Heart right ventricle (tissue), 16 donors: ENCODE measurements at regions not wholly inside any gene's neighbourhood (a gene's known extent, or its start where the extent isn't known, plus 50 kb on each side); places are given as distances from the start of the nearest gene placed in this dataset.

Experiments
- ATAC-seq, 8 donors: fragments of 200-7000 bp; cut with Tn5 transposase; one replicate each; pipeline ENCODE4 v1.9.1; 2020; ENCODE audit warnings: mild to moderate bottlenecking in 8 of 8, moderate library complexity in 8 of 8, moderate number of reproducible peaks in 1 of 8
- DNase-seq, 2 donors: peaks; one replicate each; pipeline ENCODE4 v3.0.0-alpha.2; 2020
- H3K27ac ChIP-seq, 10 donors: fragments of 200-600 bp; sonication (generic) in 2 of 10; one replicate each; pipeline versions ENCODE4 v1.5.0 to v1.8.0; 2020 to 2022; ENCODE audit warnings: mild to moderate bottlenecking in 3 of 10
- H3K27me3 ChIP-seq, 7 donors: fragments of 200-600 bp; one replicate each; pipeline ENCODE4 v1.8.0; 2021 to 2022; ENCODE audit warnings: mild to moderate bottlenecking in 2 of 7
- H3K36me3 ChIP-seq, 9 donors: fragments of 200-600 bp; sonication (generic) in 1 of 9; one replicate each; pipeline versions ENCODE4 v1.5.0 to v1.8.0; 2020 to 2022; ENCODE audit warnings: mild to moderate bottlenecking in 2 of 9
- H3K4me1 ChIP-seq, 9 donors: fragments of 200-600 bp; sonication (generic) in 1 of 9; one replicate each; pipeline versions ENCODE4 v1.5.0 to v1.8.0; 2020 to 2022; ENCODE audit warnings: mild to moderate bottlenecking in 4 of 9
- H3K4me3 ChIP-seq, 10 donors: fragments of 200-600 bp; sonication (generic) in 2 of 10; one replicate each; pipeline versions ENCODE4 v1.5.0 to v1.8.0; 2020 to 2022; ENCODE audit warnings: mild to moderate bottlenecking in 7 of 10, moderate library complexity in 2 of 10
- H3K9me3 ChIP-seq, 11 donors: fragments of 200-600 bp in 10 of 11; sonication (generic) in 2 of 11; one replicate each; pipeline versions ENCODE4 v1.5.0 to v1.8.0; 2013 to 2022; ENCODE audit warnings: mild to moderate bottlenecking in 2 of 11, control low read depth in 1 of 11, moderate library complexity in 1 of 11
- WGBS, 2 donors: extraction: QIAGEN DNeasy Blood & Tissue Kit; methylation state at CpG; one replicate each; pipeline ENCODE4 v1.1.7; 2013; ENCODE audit warnings: inconsistent platforms in 1 of 2; 5-methylcytosine and 5-hydroxymethylcytosine counted together
- intact Hi-C, 10 donors: fragments of 100-400 bp; cut with DNase I; formaldehyde crosslinking; loops; one replicate each; pipeline versions ENCODE4 v1.11.1 to v1.14.2; 2022
- TF ChIP-seq, protein P1 (sequence below), 9 donors: fragments of 200-600 bp; sonication (generic) in 2 of 9; IDR thresholded peaks; one replicate each; pipeline versions ENCODE4 v1.5.0 to v1.8.0; 2021 to 2022; ENCODE audit warnings: antibody characterized with exemption in 9 of 9, mild to moderate bottlenecking in 5 of 9, moderate library complexity in 1 of 9
- donor health status: Arrhythmogenic right ventricular cardiomyopathy.
- donor health status: ischemic (EF 13 %, LVEDD 7.1; RV severe dilation, severe dysfunction).
- donor health status: healthy with polysubstance abuse.
- donor health status: DM: no; HTN: yes; CAD: no.
- donor health status: DM: no; HTN: no; CAD: no.
- donor health status: ischemic (EF 25% LVEDD 6.9; RV normal size, moderate dysfunction).
- donor health status: ischemic (EF 25% LVEDD 5.7; RV mildly dilated, moderate dysfunction).
- donor health status: healthy.
- donor health status: DM: yes; HTN: yes; CAD: no.
- donor health status: Ischemic cardiomyopathy.
- donor health status: ischemic (EF 35%, LVEDD 5.7; RV mildly dilated, moderate dysfunction).
- donor health status: nonischemic (EF 11% LVEDD 7.7; RV severe dilation, severe dysfunction).
- donor health status: DM: yes; HTN: yes; CAD: no.
- donor health status: PGD.
- donor health status: ischemic (EF 29% LVEDD 5.4; RV normal size, mild dysfunction).
- donor health status: nonischemic (EF 23%, LVEDD 6.1; RV moderate dilation, normal function).

DNA sequence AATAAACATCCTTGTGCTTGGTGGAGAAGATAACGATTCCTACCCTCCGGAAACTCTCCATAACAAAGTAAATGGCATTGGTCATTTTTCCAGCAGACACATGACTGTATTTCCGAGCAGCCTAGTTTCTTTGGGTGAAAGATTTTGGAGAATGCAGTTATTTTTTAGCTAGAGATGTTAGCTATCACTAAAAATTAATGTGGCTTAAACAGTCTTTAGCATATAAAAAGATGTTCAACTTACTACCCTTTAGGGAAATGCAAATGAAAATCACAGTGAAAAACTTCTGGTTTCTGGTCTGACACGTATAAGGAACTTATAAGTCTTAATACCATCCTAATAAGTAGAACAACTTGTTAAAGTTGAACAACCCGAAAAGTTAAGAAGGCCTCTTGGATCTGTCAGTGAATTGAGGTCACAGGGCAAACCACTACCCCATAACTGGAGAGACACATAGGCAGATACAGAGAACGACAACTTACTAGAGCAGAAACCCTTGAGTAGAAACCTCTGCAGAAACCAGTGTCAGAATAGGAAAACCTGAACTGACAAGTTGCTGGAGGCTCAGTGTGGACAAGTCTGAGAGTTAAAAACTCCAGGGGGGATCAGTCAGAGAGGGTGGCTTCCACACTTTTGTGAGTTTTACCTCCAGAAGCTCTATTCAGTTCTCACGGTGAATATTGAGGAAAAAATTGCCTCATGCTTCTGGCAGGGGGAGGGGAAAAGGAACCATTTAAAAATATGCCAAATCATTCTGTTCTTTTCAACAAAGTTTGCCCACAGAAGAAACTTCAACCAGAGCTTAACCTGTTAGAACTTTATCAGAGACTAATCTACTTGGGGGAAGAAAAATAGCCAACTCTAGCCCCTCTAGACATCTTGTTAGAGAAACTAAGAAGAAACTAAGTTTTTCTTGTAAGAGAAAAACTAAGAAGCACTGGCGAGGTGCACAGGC is 325.2 kb upstream of the RPS23 start:
- ATAC-seq (no peak), DNase-seq (no peak)
- H3K4me3 ChIP-seq, result no peak overlapping the region
- no peak overlapping the region for H3K27ac ChIP-seq
- intact Hi-C loops, result no loop called here
- no peaks in the 10 kb centered on the region for H3K27me3 ChIP-seq
- no peaks in the 10 kb centered on the region for H3K4me1 ChIP-seq
- TF ChIP-seq, protein P1, sequence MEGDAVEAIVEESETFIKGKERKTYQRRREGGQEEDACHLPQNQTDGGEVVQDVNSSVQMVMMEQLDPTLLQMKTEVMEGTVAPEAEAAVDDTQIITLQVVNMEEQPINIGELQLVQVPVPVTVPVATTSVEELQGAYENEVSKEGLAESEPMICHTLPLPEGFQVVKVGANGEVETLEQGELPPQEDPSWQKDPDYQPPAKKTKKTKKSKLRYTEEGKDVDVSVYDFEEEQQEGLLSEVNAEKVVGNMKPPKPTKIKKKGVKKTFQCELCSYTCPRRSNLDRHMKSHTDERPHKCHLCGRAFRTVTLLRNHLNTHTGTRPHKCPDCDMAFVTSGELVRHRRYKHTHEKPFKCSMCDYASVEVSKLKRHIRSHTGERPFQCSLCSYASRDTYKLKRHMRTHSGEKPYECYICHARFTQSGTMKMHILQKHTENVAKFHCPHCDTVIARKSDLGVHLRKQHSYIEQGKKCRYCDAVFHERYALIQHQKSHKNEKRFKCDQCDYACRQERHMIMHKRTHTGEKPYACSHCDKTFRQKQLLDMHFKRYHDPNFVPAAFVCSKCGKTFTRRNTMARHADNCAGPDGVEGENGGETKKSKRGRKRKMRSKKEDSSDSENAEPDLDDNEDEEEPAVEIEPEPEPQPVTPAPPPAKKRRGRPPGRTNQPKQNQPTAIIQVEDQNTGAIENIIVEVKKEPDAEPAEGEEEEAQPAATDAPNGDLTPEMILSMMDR (IDR thresholded peaks at IDR 0.05), result no peak
- H3K9me3 ChIP-seq, result peaks cover 0 to 23% (median 0%) of the 10 kb centered on the region in 11 donors
- WGBS, 2 donors, result 78 to 80% methylated on average over 8 of the region's 8 CpGs
- H3K36me3 ChIP-seq, result no peaks in the 10 kb centered on the region

DNA sequence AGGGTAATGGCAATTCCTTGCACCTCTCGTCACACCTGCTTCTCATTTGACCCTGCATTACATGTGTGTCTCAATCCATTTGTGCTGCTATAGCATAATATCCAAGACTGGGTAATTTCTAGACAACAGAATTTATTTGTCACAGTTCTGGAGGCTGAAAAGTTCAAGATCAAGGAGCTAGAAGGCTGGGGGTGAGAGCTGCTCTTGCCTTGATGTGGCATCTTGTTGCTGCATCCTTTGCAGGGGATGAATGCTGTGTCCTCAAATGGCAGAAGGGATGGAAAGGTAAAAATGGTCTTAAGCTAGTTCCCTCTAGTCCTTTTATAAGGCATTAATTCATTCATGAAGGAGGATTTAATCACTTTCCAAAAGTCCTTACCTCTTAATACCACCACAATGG is 323.7 kb upstream of the RPS23 start:
- intact Hi-C loops, result no loop called here
- 96 to 100% methylated on average over 1 of the region's 1 CpG for WGBS, 2 donors
- ATAC-seq, result no peak
- Histone ChIP-seq H3K36me3 (no peaks in the 10 kb centered on the region), H3K9me3 (peaks cover 0 to 9% (median 0%) of the 10 kb centered on the region in 11 donors), H3K4me3 (no peak overlapping the region), H3K4me1 (no peaks in the 10 kb centered on the region), H3K27ac (no peak overlapping the region), H3K27me3 (no peaks in the 10 kb centered on the region)
- no peak for DNase-seq
- TF ChIP-seq, protein P1 (IDR thresholded peaks at IDR 0.05), result no peak

DNA sequence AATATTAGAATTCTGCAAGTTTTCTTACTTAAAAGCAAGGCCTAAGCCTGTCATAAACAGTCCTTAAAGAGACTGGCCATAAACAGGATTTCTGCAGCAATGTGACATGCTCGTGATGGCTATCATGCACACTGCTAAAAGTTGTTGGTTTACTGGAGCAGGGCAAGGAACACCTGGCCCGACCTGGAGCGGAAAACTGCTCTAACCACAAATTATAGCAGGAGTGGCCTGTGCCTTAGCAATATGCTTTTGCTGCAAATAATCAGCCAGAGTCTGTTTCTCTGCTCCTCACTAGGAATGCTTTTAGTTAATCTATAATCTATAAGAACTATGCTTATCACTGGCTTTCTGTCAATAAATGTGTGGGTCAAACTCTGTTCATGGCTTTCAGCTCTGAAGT is 322.9 kb upstream of the RPS23 start:
- intact Hi-C loops, result no loop called here
- Histone ChIP-seq H3K27ac (no peak overlapping the region), H3K4me1 (no peaks in the 10 kb centered on the region), H3K36me3 (no peaks in the 10 kb centered on the region), H3K4me3 (no peak overlapping the region), H3K9me3 (peaks cover 0 to 3% (median 0%) of the 10 kb centered on the region in 11 donors), H3K27me3 (no peaks in the 10 kb centered on the region)
- no peak for ATAC-seq
- DNase-seq, result no peak
- TF ChIP-seq, protein P1 (IDR thresholded peaks at IDR 0.05), result no peak
- 92 to 97% methylated on average over 3 of the region's 3 CpGs for WGBS, 2 donors

DNA sequence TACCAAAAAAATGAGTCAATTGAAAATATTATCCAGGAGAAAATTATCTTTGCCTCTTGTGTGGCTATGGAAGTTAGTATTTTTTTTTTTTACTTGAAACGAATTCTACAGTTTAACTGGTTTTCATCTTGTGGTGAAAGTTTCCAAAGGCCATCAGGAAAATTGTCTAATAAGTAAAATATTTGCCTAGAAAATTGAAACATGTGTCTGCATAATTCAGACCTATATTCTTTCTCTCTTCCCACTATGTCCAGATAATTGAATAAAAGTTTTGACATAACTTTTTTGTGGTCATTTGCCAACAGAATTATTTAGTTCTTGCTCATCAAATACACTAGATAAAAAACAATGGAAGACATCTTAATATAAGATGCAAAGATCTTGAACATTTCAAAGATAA is 321.5 kb upstream of the RPS23 start:
- Histone ChIP-seq H3K36me3 (no peaks in the 10 kb centered on the region), H3K27me3 (no peaks in the 10 kb centered on the region), H3K27ac (no peak overlapping the region), H3K4me3 (no peak overlapping the region), H3K9me3 (no peaks in the 10 kb centered on the region), H3K4me1 (no peaks in the 10 kb centered on the region)
- TF ChIP-seq, protein P1 (IDR thresholded peaks at IDR 0.05), result no peak
- ATAC-seq (no peak), DNase-seq (no peak)
- intact Hi-C loops, result no loop called here
- WGBS, 2 donors, result 60 to 72% methylated on average over 1 of the region's 1 CpG
